Thoracic aorta (tissue), 2 donors: ENCODE measurements at regions not wholly inside any gene's neighbourhood (a gene's known extent, or its start where the extent isn't known, plus 50 kb on each side); places are given as distances from the start of the nearest gene placed in this dataset.
A peak's percentile ranks its signal among the peaks of the same experiment; 100 is the strongest.
"Not testable (repeated sequence)": the region's sequence is repeated elsewhere in the genome, so short reads cannot be mapped to it uniquely, and the experiment has no call there.

ENCODE experiments used
- ATAC-seq: fragments of 150-250 bp; one replicate; pipeline ENCODE4 v1.8.0; 2017; ENCODE audit warnings: low read depth; ENCODE audit not compliant: insufficient number of reproducible peaks, low FRiP score
- DNase-seq: peaks from one replicate; pipeline ENCODE4 v3.0.0-alpha.2; 2020; ENCODE audit warnings: low spot score
- H3K27ac ChIP-seq, 2 donors: fragments of 200-600 bp; sonication (generic); 1 replicate in 1 of 2; 2 replicates in 1 of 2; pipeline ENCODE4 v1.5.1; 2016; ENCODE audit warnings: mild to moderate bottlenecking in 2 of 2, moderate library complexity in 2 of 2
- H3K27me3 ChIP-seq: fragments of 200-600 bp; sonication (generic); replicated peaks from 2 replicates; pipeline ENCODE4 v1.6.0; 2016; ENCODE audit warnings: mild to moderate bottlenecking; ENCODE audit not compliant: insufficient read depth
- H3K36me3 ChIP-seq: fragments of 200-600 bp; sonication (generic); one replicate; pipeline ENCODE4 v1.5.1; 2016
- H3K4me1 ChIP-seq, 2 donors: fragments of 200-600 bp; sonication (generic); 1 replicate in 1 of 2; 2 replicates in 1 of 2; pipeline versions ENCODE4 v1.5.1 to v1.6.0; 2016; ENCODE audit warnings: low read depth in 2 of 2, mild to moderate bottlenecking in 1 of 2; ENCODE audit not compliant: control insufficient read depth in 1 of 2
- H3K4me3 ChIP-seq: fragments of 200-600 bp; sonication (generic); 2 replicates; pipeline ENCODE4 v1.5.1; 2016; ENCODE audit warnings: mild to moderate bottlenecking
- H3K9me3 ChIP-seq: fragments of 200-600 bp; sonication (generic); 2 replicates; pipeline ENCODE4 v1.5.1; 2016
- TF ChIP-seq, protein P1 (sequence below): fragments of 200-600 bp; sonication (generic); IDR thresholded peaks from one replicate; pipeline ENCODE4 v1.5.1; 2019; ENCODE audit warnings: antibody characterized with exemption

DNA sequence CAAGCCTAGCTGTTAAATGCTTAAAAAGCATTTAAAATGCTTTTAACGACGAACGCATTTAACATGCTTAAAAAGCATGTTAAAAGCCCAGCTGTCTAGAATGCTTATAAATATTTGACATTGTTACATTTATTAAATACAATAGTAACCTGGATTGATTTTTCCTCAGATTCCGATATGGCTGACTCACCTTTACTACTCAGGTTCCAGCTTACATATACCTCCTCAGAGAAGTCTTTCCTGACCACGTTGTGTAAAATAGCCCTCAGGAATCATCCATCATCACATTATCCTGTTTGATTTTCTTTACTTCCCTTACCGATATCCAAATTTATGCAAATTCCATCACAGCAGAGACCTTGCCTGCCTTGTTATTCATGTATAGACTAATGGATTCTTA is 51.4 kb downstream of the SLC41A2 start:
- no peak for DNase-seq
- ATAC-seq = no peak
- no peaks in the 10 kb centered on the region for H3K27me3 ChIP-seq
- no peak overlapping the region for H3K27ac ChIP-seq
- H3K9me3 ChIP-seq = no peaks in the 10 kb centered on the region
- peaks cover 39 to 80% of the 10 kb centered on the region in 2 donors for H3K4me1 ChIP-seq
- H3K36me3 ChIP-seq = no peaks in the 10 kb centered on the region
- TF ChIP-seq, protein P1, sequence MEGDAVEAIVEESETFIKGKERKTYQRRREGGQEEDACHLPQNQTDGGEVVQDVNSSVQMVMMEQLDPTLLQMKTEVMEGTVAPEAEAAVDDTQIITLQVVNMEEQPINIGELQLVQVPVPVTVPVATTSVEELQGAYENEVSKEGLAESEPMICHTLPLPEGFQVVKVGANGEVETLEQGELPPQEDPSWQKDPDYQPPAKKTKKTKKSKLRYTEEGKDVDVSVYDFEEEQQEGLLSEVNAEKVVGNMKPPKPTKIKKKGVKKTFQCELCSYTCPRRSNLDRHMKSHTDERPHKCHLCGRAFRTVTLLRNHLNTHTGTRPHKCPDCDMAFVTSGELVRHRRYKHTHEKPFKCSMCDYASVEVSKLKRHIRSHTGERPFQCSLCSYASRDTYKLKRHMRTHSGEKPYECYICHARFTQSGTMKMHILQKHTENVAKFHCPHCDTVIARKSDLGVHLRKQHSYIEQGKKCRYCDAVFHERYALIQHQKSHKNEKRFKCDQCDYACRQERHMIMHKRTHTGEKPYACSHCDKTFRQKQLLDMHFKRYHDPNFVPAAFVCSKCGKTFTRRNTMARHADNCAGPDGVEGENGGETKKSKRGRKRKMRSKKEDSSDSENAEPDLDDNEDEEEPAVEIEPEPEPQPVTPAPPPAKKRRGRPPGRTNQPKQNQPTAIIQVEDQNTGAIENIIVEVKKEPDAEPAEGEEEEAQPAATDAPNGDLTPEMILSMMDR = no peak
- no peak overlapping the region for H3K4me3 ChIP-seq

DNA sequence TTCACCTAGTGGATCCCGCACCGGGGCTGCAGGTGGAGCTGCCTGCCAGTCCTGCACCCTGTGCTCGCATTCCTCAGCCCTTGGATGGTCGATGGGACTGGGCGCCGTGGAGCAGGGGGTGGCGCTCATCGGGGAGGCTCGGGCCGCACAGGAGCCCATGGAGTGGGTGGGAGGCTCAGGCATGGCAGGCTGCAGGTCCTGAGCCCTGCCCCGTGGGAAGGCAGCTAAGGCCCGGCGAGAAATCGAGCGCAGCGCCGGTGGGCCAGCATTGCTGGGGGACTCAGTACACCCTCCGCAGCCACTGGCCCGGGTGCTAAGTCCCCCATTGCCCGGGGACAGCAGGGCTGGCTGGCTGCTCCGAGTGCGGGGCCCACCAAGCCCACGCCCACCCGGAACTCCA is 52.6 kb downstream of the SLC41A2 start:
- H3K27ac ChIP-seq, ATAC-seq, H3K9me3 ChIP-seq, H3K4me3 ChIP-seq, H3K27me3 ChIP-seq, DNase-seq, H3K36me3 ChIP-seq: not testable (repeated sequence)
- peaks cover 42 to 89% of the 10 kb centered on the region in 2 donors for H3K4me1 ChIP-seq

DNA sequence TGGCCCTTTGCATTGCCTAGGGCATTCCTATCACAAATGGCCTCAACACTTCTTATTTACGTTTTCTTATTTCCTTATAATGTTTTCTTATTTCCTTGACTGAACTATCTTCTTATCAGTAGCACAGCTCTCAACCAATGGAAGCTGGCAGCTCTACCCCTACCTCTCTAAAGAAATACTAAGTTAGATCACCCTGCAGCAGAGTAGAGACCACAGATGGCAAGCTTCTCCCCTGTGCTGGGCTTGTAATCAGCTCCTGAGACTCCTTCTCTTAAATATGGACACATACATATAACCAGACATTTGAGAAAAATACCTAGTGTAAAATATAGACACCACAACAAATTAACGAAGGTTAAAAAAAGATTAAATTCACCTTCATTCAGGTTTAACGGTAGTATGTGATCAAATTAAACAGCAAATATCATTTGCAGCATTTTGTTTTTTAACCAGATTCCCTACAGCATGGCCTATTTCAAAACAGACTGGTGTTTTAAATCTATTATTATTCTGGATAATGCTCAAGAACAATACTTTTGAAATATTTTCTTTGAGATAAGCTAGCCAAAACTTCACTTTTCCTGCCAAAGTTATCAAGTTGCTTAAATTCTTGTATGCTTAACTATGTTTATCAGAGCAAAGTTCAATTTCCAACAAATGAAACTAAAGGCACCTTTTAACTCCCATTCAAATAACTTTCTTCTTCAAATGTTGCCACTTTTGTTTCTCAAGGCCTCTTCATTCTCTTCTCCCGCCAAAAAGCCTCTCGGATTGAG is 54.3 kb downstream of the SLC41A2 start:
- Histone ChIP-seq H3K36me3 (no peaks in the 10 kb centered on the region), H3K27ac (peak overlapping the region; percentile 69 to 72), H3K4me1 (peaks cover 32 to 87% of the 10 kb centered on the region in 2 donors), H3K27me3 (no peaks in the 10 kb centered on the region), H3K4me3 (peak overlapping the region; percentile 58), H3K9me3 (no peaks in the 10 kb centered on the region)
- TF ChIP-seq, protein P1 = no peak
- ATAC-seq (no peak), DNase-seq (no peak)

DNA sequence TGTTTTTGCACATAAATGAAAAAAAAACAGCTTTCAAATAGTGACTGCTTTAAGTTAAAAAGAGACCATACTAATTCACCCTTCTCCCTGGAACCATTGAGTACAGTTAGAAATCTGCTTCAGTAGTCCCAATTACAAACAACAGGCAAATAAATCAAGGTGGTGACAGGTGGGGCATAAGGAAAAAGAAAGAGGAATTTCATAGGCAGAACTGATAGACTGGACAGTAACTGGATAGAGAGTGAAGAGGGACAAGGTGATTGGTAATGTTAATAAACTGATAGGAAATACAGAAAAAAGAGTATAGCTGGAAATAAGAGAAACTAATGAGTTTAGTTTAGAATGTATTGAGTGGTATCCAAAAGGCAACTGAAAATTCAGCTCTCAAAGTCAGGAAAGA is 56.0 kb downstream of the SLC41A2 start:
- no peak overlapping the region for H3K4me3 ChIP-seq
- DNase-seq (no peak), ATAC-seq (no peak)
- H3K27me3 ChIP-seq = no peaks in the 10 kb centered on the region
- H3K4me1 ChIP-seq = peaks cover 36 to 85% of the 10 kb centered on the region in 2 donors
- H3K27ac ChIP-seq = peak overlapping the region; percentile 52 to 69
- H3K9me3 ChIP-seq = no peaks in the 10 kb centered on the region
- TF ChIP-seq, protein P1 = no peak
- no peaks in the 10 kb centered on the region for H3K36me3 ChIP-seq

DNA sequence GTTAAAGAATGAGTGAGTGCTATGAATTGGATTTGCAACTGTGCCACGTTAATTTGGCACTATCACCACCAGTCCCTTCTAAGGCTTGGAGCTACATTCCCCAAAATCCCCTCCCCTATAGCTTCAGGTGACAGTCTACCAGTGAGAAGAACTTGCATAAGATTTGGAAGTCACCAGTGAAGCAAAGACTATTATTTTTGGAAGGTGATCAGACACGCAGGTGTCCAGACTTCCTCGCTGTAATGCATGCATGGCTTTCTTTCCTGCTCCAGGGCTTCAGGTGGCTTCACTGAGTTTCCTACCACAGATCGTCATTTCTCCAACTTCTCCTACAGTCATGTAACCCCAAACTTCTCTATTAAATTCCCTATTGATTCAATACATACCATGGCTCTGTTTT is 61.4 kb downstream of the SLC41A2 start:
- H3K4me1 ChIP-seq = peaks cover 14 to 65% of the 10 kb centered on the region in 2 donors
- ATAC-seq = no peak
- H3K27ac ChIP-seq = no peak overlapping the region
- no peak overlapping the region for H3K4me3 ChIP-seq
- no peaks in the 10 kb centered on the region for H3K9me3 ChIP-seq
- H3K27me3 ChIP-seq = no peaks in the 10 kb centered on the region
- TF ChIP-seq, protein P1 = no peak
- H3K36me3 ChIP-seq = no peaks in the 10 kb centered on the region
- no peak for DNase-seq

DNA sequence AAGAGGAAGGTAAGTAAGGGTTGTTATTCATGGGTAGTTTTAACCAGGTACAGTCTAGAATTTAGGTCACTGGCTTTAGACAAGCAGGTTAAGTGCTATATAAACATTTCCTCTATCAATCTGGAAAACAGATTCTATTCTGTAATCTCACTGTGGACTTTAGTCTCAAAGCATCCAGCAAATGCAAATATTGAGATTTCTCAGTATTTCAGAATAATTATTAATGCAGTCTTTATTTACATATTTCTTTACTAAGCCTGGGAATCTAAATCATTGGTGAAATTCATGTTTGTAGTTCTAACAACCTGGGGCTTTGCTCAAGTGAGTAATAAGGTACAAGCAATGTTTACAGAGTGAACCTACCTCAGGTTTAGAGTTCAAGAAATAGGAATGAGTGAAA is 61.9 kb downstream of the SLC41A2 start:
- Histone ChIP-seq H3K27me3 (no peaks in the 10 kb centered on the region), H3K27ac (no peak overlapping the region), H3K9me3 (no peaks in the 10 kb centered on the region), H3K4me1 (peaks cover 10 to 61% of the 10 kb centered on the region in 2 donors), H3K36me3 (no peaks in the 10 kb centered on the region), H3K4me3 (no peak overlapping the region)
- no peak for DNase-seq
- no peak for ATAC-seq
- TF ChIP-seq, protein P1 = no peak
